ENCODE measurements at regions not wholly inside any gene's neighbourhood (a gene's known extent, or its start where the extent isn't known, plus 50 kb on each side); places are given as distances from the start of the nearest gene placed in this dataset.

- Mint-ChIP-seq H3K27me3 (ENCODE audit: low read depth) (no peaks in the 10 kb centered on the region), H3K9me3 (no peaks in the 10 kb centered on the region), H3K27ac (no peak overlapping the region), H3K4me1 (peaks cover 25% of the 10 kb centered on the region), H3K36me3 (no peaks in the 10 kb centered on the region), H3K4me3 (no peak overlapping the region)
- DNase-seq (ENCODE audit: low spot score in 2 of 2, unreplicated experiment in 2 of 2) = no peak
- no peak for TF ChIP-seq CTCF (IDR thresholded peaks at IDR 0.05; ENCODE audit: unreplicated experiment)
Measured at GRCh38 chr9:21684831-21685362, 117.5 kb upstream of the MTAP start.

GRCh38 chr9:21685502-21685901, 116.9 kb upstream of the MTAP start:
- Mint-ChIP-seq H3K4me3 (no peak overlapping the region), H3K4me1 (peaks cover 25% of the 10 kb centered on the region), H3K27me3 (ENCODE audit: low read depth) (no peaks in the 10 kb centered on the region), H3K27ac (no peak overlapping the region), H3K9me3 (no peaks in the 10 kb centered on the region), H3K36me3 (no peaks in the 10 kb centered on the region)
- TF ChIP-seq CTCF (IDR thresholded peaks at IDR 0.05; ENCODE audit: unreplicated experiment) = no peak
- no peak for DNase-seq (ENCODE audit: low spot score in 2 of 2, unreplicated experiment in 2 of 2)

- Mint-ChIP-seq H3K36me3 (no peaks in the 10 kb centered on the region), H3K27ac (no peak overlapping the region), H3K4me1 (peaks cover 23% of the 10 kb centered on the region), H3K4me3 (no peak overlapping the region), H3K9me3 (no peaks in the 10 kb centered on the region), H3K27me3 (ENCODE audit: low read depth) (no peaks in the 10 kb centered on the region)
- TF ChIP-seq CTCF (IDR thresholded peaks at IDR 0.05; ENCODE audit: unreplicated experiment) = no peak
- DNase-seq (ENCODE audit: low spot score in 2 of 2, unreplicated experiment in 2 of 2) = no peak
Measured at GRCh38 chr9:21686738-21687137, 115.7 kb upstream of the MTAP start.

- peaks cover 21% of the 10 kb centered on the region for H3K4me1 Mint-ChIP-seq
- DNase-seq (ENCODE audit: low spot score in 2 of 2, unreplicated experiment in 2 of 2) = no peak
- no peak overlapping the region for H3K27ac Mint-ChIP-seq
- peaks cover 2% of the 10 kb centered on the region for H3K27me3 Mint-ChIP-seq (ENCODE audit: low read depth)
- H3K4me3 Mint-ChIP-seq = no peak overlapping the region
- no peak for TF ChIP-seq CTCF (IDR thresholded peaks at IDR 0.05; ENCODE audit: unreplicated experiment)
- no peaks in the 10 kb centered on the region for H3K9me3 Mint-ChIP-seq
- no peaks in the 10 kb centered on the region for H3K36me3 Mint-ChIP-seq
Measured at GRCh38 chr9:21687351-21687750, 115.1 kb upstream of the MTAP start.

- no peak overlapping the region for H3K4me3 Mint-ChIP-seq
- H3K4me1 Mint-ChIP-seq = peaks cover 21% of the 10 kb centered on the region
- TF ChIP-seq CTCF (IDR thresholded peaks at IDR 0.05; ENCODE audit: unreplicated experiment) = no peak
- no peak for DNase-seq (ENCODE audit: low spot score in 2 of 2, unreplicated experiment in 2 of 2)
- no peaks in the 10 kb centered on the region for H3K36me3 Mint-ChIP-seq
- no peaks in the 10 kb centered on the region for H3K9me3 Mint-ChIP-seq
- H3K27ac Mint-ChIP-seq = no peak overlapping the region
- peaks cover 2% of the 10 kb centered on the region for H3K27me3 Mint-ChIP-seq (ENCODE audit: low read depth)
Measured at GRCh38 chr9:21688108-21689102, 114.0 kb upstream of the MTAP start.

Data from mesothelial cell of epicardium (in vitro differentiated cells).